HUES6 (cell line): ENCODE measurements at regions not wholly inside any gene's neighbourhood (a gene's known extent, or its start where the extent isn't known, plus 50 kb on each side); places are given as distances from the start of the nearest gene placed in this dataset.

ENCODE experiments used
- H3K27ac ChIP-seq: 2 replicates; pipeline ENCODE4 v1.7.0; 2013; ENCODE audit warnings: low read depth, mild to moderate bottlenecking, low read length, inconsistent platforms
- H3K27me3 ChIP-seq: 2 replicates; pipeline ENCODE4 v1.6.1; 2013; ENCODE audit warnings: low read length; ENCODE audit not compliant: control insufficient read depth, insufficient read depth
- H3K36me3 ChIP-seq: 2 replicates; pipeline ENCODE4 v1.6.1; 2013; ENCODE audit warnings: low read length; ENCODE audit not compliant: control insufficient read depth, insufficient read depth
- H3K4me1 ChIP-seq: 2 replicates; pipeline ENCODE4 v1.6.1; 2013; ENCODE audit warnings: low read length; ENCODE audit not compliant: control insufficient read depth, insufficient read depth
- H3K4me3 ChIP-seq: 2 replicates; pipeline ENCODE4 v1.5.1; 2013; ENCODE audit warnings: low read depth, low read length
- H3K9ac ChIP-seq: one replicate; pipeline ENCODE4 v1.6.1; 2013; ENCODE audit warnings: mild to moderate bottlenecking, low read length
- H3K9me3 ChIP-seq: 2 replicates; pipeline ENCODE4 v1.6.1; 2013; ENCODE audit warnings: low read depth, low read length; ENCODE audit not compliant: control insufficient read depth, insufficient read depth

DNA sequence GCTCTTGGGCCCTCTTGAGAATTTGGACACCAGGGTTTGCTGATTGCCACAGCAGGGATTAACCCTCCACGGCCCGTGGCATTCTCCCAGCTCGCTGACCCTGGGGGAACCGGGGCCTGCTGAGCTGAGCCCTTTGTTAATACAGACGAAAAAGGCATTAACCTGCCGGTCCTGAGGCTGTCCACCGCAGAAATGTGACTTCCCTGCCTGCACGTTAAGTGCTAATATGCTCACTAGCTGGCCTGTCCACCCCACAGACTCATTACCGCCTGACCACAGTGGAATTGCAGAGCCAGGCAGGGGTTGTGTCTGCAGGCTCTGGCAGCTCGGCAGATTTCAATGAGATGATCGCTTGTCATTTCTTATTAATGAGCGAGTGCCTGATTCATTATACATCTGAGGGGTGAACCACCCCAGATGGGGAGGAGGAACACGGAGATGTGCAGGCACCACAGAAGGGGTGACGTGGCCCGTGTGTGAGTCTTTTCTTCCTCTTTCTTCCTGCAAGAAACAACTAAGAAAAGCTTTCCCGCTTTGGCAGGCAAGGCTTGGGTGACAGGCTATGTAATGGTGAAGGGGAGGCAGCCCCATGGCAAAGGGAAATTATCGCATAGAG is 126.0 kb downstream of the GLI2 start:
- no peak overlapping the region for H3K27ac ChIP-seq
- H3K36me3 ChIP-seq = no peaks in the 10 kb centered on the region
- H3K9ac ChIP-seq = no peak overlapping the region
- no peaks in the 10 kb centered on the region for H3K27me3 ChIP-seq
- H3K9me3 ChIP-seq = no peaks in the 10 kb centered on the region
- H3K4me3 ChIP-seq = no peak overlapping the region
- peaks cover 60% of the 10 kb centered on the region for H3K4me1 ChIP-seq

DNA sequence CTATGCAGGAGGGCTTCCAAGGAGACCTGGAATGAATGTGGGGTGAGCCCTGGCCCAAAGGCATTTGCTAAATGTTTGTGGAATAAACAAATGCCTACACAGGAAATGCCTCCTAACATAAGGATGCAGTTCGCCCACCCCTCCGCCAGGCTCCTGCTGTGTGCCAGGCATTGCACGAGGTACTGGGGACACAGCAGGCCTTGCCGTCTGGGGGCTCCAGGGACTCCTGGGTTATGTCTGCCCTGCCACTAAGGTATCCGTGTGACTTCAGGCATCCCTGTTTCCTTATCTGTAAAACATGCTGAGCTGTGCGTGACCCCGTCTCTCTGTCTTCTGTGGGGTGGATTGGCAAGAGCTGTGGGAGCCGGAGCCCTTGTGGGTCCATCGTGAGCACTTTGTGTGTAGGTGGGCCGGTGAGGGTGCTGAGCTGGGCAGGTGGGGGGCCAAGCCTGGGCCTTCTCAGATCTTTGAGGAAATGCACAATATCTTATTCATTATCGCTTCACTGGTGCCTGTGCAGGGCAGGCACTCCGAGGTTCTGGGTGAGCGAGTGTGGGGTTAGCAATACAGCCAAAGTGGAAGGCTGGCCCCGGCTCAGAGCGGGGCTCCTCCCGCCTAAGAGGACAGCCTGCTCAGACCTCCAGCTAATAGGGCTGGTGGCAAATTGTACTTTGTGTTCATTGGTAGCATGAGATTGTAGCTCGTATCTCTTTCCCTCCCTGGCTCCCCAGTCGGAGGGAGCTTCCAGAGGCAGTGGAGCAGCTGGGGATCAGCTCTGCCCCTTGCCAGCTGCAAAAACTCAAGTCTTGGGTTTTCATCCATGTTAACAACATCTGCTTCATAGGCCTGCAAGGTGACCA is 126.8 kb downstream of the GLI2 start:
- Histone ChIP-seq H3K36me3 (no peaks in the 10 kb centered on the region), H3K9ac (no peak overlapping the region), H3K27ac (no peak overlapping the region), H3K4me3 (no peak overlapping the region), H3K9me3 (no peaks in the 10 kb centered on the region), H3K27me3 (no peaks in the 10 kb centered on the region), H3K4me1 (peaks cover 66% of the 10 kb centered on the region)

DNA sequence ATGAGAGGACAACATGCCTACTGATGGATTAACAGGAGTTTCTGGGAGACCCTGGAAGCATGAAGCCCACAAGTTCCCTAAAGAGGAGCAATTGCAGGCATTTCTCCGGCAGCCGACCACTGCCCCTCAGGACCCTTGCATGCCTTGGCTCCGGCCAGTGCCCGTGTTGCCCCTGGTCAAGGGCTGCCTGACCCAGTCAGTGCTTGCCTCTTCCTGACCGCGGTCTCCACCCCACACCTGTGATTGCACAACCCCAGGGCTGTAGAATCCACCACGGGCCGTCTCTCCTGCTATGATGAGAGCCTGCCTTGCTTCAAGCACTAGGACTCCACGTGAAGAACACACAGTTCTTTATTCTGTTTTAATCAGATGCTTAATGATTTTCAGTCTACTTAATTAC is 127.5 kb downstream of the GLI2 start:
- no peak overlapping the region for H3K27ac ChIP-seq
- H3K9me3 ChIP-seq = no peaks in the 10 kb centered on the region
- H3K4me1 ChIP-seq = peaks cover 70% of the 10 kb centered on the region
- H3K9ac ChIP-seq = no peak overlapping the region
- no peaks in the 10 kb centered on the region for H3K36me3 ChIP-seq
- no peaks in the 10 kb centered on the region for H3K27me3 ChIP-seq
- H3K4me3 ChIP-seq = no peak overlapping the region

DNA sequence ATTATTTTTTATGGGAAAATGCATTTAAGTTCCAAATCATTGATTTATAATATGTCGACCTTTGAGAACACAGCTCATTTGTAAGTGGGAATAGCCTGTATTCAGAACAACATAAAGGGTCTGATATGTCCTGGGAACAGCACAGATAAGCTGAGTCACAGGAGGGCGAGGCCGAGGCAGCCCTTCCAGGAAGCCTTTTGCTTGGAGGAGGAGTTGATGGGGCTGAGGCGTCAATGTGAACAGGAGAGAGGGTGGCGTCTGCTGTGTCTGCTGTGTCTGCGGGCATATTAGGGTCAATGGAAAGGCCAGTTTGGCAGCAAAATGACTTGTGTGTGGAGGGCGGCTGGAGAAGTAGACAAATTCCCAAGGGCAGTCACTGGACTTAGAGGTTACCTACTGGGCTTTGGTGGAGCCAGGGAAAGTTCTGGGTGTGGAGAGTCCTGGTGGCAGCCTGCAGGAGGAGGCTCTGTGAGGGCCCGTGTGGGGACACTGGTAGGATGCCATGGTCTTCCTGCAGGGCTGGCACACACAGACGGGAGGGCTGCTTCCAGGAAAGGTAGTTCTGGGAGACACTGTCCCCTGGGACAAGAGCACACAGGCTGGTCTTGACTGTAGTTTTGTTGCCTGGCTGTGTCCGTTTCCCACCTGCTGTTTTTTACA is 128.1 kb downstream of the GLI2 start:
- Histone ChIP-seq H3K4me1 (peaks cover 70% of the 10 kb centered on the region), H3K9ac (no peak overlapping the region), H3K27ac (no peak overlapping the region)

DNA sequence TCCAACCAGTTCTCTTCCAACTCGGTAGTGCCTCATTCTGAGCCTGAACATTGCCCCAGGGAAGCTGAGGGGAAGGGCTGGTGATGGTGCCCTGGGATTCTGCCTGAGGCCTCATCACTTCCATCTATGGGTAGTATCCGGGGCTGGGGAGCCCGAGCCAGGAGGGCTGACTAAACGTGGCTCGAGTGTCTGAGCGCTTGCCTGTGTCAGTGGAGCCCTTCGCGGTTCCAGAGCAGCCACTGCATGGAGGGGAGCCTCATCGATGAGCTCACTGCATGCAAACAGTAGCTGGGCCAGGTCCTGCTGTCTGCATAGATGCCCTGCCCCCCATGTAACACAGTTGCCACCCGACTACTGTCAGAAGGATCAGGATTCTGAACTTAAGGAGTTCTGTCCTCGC is 129.3 kb downstream of the GLI2 start:
- no peaks in the 10 kb centered on the region for H3K36me3 ChIP-seq
- no peak overlapping the region for H3K27ac ChIP-seq
- peaks cover 74% of the 10 kb centered on the region for H3K4me1 ChIP-seq

More for the DNA sequence above, 128.1 kb downstream of the GLI2 start:
- Histone ChIP-seq H3K27me3 (no peaks in the 10 kb centered on the region), H3K36me3 (no peaks in the 10 kb centered on the region), H3K9me3 (no peaks in the 10 kb centered on the region), H3K4me3 (no peak overlapping the region)

DNA sequence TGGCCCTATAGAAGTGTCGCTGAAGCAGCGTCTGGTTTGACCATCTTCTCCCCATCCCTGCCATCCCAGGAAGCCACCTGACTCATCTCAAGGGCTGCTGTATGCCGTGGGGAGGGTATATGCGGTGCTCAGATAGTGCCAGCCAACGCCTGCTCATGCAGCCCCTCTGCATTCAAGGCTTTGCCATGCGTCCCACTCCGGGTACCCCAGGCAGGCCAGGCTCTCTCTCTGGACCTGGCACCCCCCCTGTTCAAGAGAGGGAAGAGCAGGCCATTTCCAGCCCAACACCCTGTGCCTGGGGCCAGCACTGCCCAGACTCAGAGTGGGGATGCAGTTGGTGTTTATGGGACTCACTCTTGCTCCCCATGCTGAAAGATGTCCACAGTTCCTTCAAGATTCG is 130.0 kb downstream of the GLI2 start:
- H3K9me3 ChIP-seq = no peaks in the 10 kb centered on the region
- no peaks in the 10 kb centered on the region for H3K27me3 ChIP-seq
- H3K4me3 ChIP-seq = no peak overlapping the region
- H3K27ac ChIP-seq = no peak overlapping the region
- no peaks in the 10 kb centered on the region for H3K36me3 ChIP-seq
- H3K9ac ChIP-seq = no peak overlapping the region
- peaks cover 74% of the 10 kb centered on the region for H3K4me1 ChIP-seq

More for the DNA sequence above, 129.3 kb downstream of the GLI2 start:
- no peaks in the 10 kb centered on the region for H3K27me3 ChIP-seq
- H3K9me3 ChIP-seq = no peaks in the 10 kb centered on the region
- no peak overlapping the region for H3K4me3 ChIP-seq
- no peak overlapping the region for H3K9ac ChIP-seq

DNA sequence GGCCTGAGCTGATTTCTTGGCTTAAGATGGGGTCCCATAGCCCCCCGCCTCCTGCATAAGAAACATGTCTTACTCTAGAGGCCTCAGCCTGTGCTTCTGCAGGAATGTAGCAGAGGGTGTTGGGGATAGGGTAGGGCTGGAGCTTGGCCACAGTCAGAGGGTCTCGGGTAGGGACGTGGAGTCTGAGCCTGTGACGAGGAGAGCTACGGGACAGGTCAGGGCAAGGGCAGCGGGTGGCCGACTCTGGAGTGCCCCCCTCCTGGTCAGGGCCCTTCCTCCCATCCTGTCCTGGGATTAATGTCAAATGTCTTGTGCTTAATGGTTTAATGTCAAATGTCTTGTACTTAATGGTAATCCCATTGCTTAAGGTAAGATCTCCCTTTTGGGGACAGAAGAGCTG is 130.4 kb downstream of the GLI2 start:
- H3K9ac ChIP-seq = no peak overlapping the region
- H3K9me3 ChIP-seq = no peaks in the 10 kb centered on the region
- H3K27me3 ChIP-seq = no peaks in the 10 kb centered on the region
- no peak overlapping the region for H3K4me3 ChIP-seq
- H3K27ac ChIP-seq = no peak overlapping the region
- H3K36me3 ChIP-seq = no peaks in the 10 kb centered on the region
- peaks cover 71% of the 10 kb centered on the region for H3K4me1 ChIP-seq

DNA sequence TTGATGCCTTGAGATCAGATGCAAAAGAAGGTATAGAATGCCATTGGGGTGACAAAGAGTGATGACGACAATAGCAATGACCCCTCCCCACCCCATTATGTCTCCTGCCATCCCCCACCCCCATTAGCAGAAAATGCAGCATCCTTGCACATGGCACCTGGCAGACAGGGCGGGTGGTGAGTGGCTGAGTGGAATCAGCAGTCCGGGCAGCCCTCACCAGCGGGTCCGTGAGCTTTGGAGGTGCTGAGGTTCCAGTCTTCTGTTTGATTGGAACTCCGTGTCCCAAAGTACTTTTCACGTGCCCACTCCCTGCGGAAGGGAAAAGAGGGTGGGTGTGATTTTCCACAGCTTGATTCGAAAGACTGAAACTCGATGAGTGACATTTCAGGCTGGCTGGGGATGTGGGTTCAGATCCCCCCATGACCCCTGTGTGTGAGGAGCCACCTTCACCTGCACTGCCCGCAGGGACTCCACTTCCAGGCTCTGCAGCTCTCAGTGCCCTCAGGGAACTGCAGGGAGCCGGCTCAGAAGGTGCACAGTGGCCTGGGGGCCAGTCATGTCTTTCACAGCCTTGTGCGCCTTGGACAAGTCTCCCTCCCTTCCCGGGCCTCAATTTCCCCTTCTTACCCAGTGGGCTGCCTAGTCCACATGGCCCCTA is 130.9 kb downstream of the GLI2 start:
- no peak overlapping the region for H3K9ac ChIP-seq

DNA sequence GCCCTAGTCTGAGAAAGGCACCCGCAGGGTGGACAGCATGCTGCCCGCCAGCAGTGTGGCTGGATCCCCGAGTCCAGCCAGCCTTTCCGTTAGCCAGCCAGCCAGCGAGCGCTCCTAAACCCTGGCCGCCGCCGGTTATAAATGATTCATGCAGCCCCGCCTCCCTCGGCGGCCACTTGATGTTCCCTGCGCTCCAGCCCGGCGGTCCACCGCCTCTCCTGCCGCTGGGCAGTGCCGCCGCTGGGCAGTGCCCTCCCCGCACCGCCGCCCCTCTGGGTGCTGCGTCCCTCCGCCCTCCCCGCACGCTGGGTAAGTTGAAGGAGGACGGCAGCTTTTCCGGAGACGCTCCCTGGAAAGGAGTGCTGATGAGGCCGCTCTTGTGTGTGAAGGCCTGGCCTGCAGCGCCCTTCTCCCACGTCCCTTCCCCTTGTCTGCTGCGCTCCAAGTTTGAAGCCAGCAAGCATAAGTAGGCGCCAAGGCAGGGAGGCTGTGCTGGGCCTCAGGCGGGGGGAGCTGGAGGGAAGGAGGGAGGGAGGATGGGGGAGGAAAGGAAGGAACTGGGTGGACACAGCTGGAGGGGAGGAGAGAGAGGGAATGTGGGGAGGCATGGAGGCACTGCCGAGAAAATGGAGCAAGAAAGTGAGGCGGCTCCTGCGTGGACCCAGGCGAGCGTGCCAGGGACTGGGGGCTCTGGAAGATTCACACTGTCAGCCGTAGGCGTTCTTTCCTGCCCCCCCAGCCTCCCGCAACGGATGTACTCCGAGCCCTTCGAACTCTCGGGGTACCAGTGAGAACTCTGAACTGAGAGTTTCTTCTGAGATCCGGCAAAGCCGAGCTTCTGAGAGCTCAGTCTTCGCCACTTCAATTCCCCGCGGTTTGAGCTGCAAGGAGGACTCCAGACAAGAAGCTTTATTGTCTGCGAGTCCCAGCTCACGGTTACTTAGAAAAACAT is 131.9 kb downstream of the GLI2 start:
- Histone ChIP-seq H3K36me3 (no peaks in the 10 kb centered on the region), H3K9ac (peak overlapping the region; percentile 45), H3K4me1 (peaks cover 56% of the 10 kb centered on the region), H3K27ac (no peak overlapping the region), H3K4me3 (peak overlapping the region; percentile 46), H3K9me3 (no peaks in the 10 kb centered on the region), H3K27me3 (no peaks in the 10 kb centered on the region)

More for the DNA sequence above, 130.9 kb downstream of the GLI2 start:
- peaks cover 66% of the 10 kb centered on the region for H3K4me1 ChIP-seq
- peak overlapping the region; percentile 46; the same call in 1 of the 2 replicates for H3K4me3 ChIP-seq
- H3K9me3 ChIP-seq = no peaks in the 10 kb centered on the region
- no peak overlapping the region for H3K27ac ChIP-seq
- H3K36me3 ChIP-seq = no peaks in the 10 kb centered on the region
- H3K27me3 ChIP-seq = no peaks in the 10 kb centered on the region

DNA sequence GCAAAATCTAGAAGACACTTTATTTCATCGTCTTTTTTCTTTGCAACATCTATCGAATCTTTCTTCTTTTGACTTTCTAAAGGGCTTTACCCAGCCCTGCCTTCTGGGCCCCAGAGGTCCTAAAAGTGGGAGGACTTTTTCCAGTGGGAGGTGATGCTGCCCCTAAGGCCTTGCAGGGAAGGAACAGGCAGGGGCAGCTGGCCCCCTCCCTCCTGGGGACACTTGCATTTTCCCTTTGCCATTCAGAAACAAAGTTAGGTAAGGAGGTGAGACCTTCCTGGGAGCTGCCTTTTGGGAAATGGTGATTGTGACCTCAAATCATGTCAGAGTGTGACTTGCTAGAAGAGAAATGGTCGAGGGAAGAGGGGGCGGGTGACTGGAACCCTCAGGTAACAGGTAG is 132.7 kb downstream of the GLI2 start:
- Histone ChIP-seq H3K4me3 (no peak overlapping the region), H3K9ac (no peak overlapping the region), H3K27ac (no peak overlapping the region), H3K9me3 (no peaks in the 10 kb centered on the region), H3K27me3 (no peaks in the 10 kb centered on the region), H3K36me3 (no peaks in the 10 kb centered on the region), H3K4me1 (peaks cover 48% of the 10 kb centered on the region)
